Right lobe of liver (tissue), 6 donors: ENCODE measurements at regions not wholly inside any gene's neighbourhood (a gene's known extent, or its start where the extent isn't known, plus 50 kb on each side); places are given as distances from the start of the nearest gene placed in this dataset.
"Not testable (repeated sequence)": the region's sequence is repeated elsewhere in the genome, so short reads cannot be mapped to it uniquely, and the experiment has no call there.

Experiments
- ATAC-seq, 4 donors: fragments of 200-7000 bp; cut with Tn5 transposase; one replicate each; pipeline ENCODE4 v1.9.1; 2020; ENCODE audit warnings: mild to moderate bottlenecking in 4 of 4, moderate library complexity in 4 of 4
- DNase-seq, 3 donors: peaks; one replicate each; pipeline ENCODE4 v3.0.0-alpha.2; 2020
- H3K27ac ChIP-seq, 3 donors: fragments of 200-600 bp; one replicate each; pipeline ENCODE4 v1.8.0; 2022
- H3K27me3 ChIP-seq, 2 donors: fragments of 200-600 bp; one replicate each; pipeline ENCODE4 v1.8.0; 2022
- H3K36me3 ChIP-seq, 4 donors: fragments of 200-600 bp; sonication (generic) in 1 of 4; one replicate each; pipeline versions ENCODE4 v1.5.1 to v1.8.0; 2017 to 2022; ENCODE audit warnings: control low read depth in 1 of 4
- H3K4me1 ChIP-seq, 4 donors: fragments of 200-600 bp; sonication (generic) in 1 of 4; one replicate each; pipeline versions ENCODE4 v1.5.1 to v1.8.0; 2017 to 2022; ENCODE audit warnings: control low read depth in 1 of 4
- H3K4me3 ChIP-seq, 3 donors: fragments of 200-600 bp; one replicate each; pipeline ENCODE4 v1.8.0; 2022
- H3K9me3 ChIP-seq, 4 donors: fragments of 200-600 bp; sonication (generic) in 1 of 4; one replicate each; pipeline versions ENCODE4 v1.5.1 to v1.8.0; 2017 to 2022; ENCODE audit warnings: control low read depth in 1 of 4
- POLR2A ChIP-seq: fragments of 450-650 bp; IDR thresholded peaks from one replicate; pipeline ENCODE4 v1.6.1; 2017; ENCODE audit warnings: antibody characterized with exemption, mild to moderate bottlenecking
- WGBS: methylation state at CpG from one replicate; pipeline ENCODE4 v1.1.6; 2018; ENCODE audit warnings: low coverage, low lambda C conversion rate; ENCODE audit not compliant: insufficient coverage; ENCODE audit errors: missing lambda C conversion rate; 5-methylcytosine and 5-hydroxymethylcytosine counted together
- intact Hi-C, 2 donors: fragments of 100-400 bp; cut with DNase I; formaldehyde crosslinking; loops; one replicate each; pipeline versions ENCODE4 v1.11.2 to v1.14.1; 2022
- TF ChIP-seq, protein P1 (sequence below), 4 donors: fragments of 200-600 bp in 3 of 4; fragments of 450-650 bp in 1 of 4; IDR thresholded peaks; one replicate each; pipeline versions ENCODE4 v1.5.1 to v1.8.0; 2016 to 2022; ENCODE audit warnings: antibody characterized with exemption in 4 of 4, mild to moderate bottlenecking in 2 of 4
- donor health status: DM: no; HTN: yes; CAD: no.
- donor health status: DM: no; HTN: no; CAD: no.
- donor health status: DM: no; HTN: no; CAD: no.
- donor health status: DM: no; HTN: yes; CAD: no.
- donor health status: DM: no; HTN: yes; CAD: no.

DNA sequence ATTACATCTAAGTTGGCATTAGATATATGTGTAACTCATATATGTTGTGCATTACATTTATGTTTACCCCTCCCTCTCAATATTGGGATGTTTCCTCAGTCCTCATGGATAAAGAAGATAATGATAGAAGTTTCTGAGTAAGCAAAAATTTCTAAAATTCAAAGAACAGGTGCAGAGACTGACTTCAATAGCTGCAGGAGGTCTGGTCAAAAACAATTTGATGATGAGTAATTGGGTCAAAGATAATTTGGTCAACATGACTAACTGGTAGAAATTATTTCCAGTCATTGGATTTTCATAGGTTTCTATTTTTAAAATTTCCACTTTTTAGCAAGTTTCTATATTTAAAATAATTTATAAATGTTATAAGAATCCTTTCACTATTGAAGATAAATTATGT lies 1130.9 kb upstream of the SLC39A10 start:
- ATAC-seq: no peak
- Histone ChIP-seq H3K27me3 (no peaks in the 10 kb centered on the region), H3K9me3 (no peaks in the 10 kb centered on the region), H3K4me3 (no peak overlapping the region), H3K27ac (no peak overlapping the region), H3K4me1 (no peaks in the 10 kb centered on the region), H3K36me3 (no peaks in the 10 kb centered on the region)
- intact Hi-C loops: no loop called here
- no peak for TF ChIP-seq POLR2A
- TF ChIP-seq, protein P1, sequence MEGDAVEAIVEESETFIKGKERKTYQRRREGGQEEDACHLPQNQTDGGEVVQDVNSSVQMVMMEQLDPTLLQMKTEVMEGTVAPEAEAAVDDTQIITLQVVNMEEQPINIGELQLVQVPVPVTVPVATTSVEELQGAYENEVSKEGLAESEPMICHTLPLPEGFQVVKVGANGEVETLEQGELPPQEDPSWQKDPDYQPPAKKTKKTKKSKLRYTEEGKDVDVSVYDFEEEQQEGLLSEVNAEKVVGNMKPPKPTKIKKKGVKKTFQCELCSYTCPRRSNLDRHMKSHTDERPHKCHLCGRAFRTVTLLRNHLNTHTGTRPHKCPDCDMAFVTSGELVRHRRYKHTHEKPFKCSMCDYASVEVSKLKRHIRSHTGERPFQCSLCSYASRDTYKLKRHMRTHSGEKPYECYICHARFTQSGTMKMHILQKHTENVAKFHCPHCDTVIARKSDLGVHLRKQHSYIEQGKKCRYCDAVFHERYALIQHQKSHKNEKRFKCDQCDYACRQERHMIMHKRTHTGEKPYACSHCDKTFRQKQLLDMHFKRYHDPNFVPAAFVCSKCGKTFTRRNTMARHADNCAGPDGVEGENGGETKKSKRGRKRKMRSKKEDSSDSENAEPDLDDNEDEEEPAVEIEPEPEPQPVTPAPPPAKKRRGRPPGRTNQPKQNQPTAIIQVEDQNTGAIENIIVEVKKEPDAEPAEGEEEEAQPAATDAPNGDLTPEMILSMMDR (IDR thresholded peaks at IDR 0.05): no peak
- no peak for DNase-seq

GRCh38 chr2:194514281-194514680 lies 1142.7 kb upstream of the SLC39A10 start:
- intact Hi-C loops: no loop called here
- 36% methylated on average over 2 of the region's 2 CpGs for WGBS
- no peak overlapping the region for H3K4me3 ChIP-seq
- TF ChIP-seq, protein P1 (IDR thresholded peaks at IDR 0.05): no peak
- TF ChIP-seq POLR2A: no peak
- H3K9me3 ChIP-seq: no peaks in the 10 kb centered on the region
- ATAC-seq (no peak), DNase-seq (no peak)
- no peaks in the 10 kb centered on the region for H3K36me3 ChIP-seq
- no peak overlapping the region for H3K27ac ChIP-seq
- no peaks in the 10 kb centered on the region for H3K27me3 ChIP-seq
- no peaks in the 10 kb centered on the region for H3K4me1 ChIP-seq

DNA sequence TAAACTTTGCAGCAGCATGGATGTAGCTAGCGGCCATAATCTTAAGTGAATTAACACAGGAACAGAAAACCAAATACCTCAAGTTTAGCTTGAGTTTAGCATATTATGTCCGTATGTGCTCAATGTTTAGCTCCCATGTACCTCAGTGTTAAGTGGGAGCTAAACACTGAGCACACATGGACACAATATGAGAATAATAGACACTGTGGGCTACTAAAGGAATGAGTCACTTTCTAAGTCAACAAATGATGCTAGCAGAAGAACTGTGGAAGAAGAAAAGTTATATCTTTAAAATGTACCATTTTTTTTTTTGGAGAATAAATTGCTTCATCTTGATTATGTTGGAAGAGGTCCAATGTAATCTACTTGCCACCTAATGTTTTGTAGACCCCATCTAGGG lies 1146.0 kb upstream of the SLC39A10 start:
- H3K27ac ChIP-seq, ATAC-seq, H3K27me3 ChIP-seq, H3K4me3 ChIP-seq, intact Hi-C loops, DNase-seq, H3K9me3 ChIP-seq, H3K4me1 ChIP-seq, H3K36me3 ChIP-seq: not testable (repeated sequence)
- WGBS: 63% methylated on average over 2 of the region's 2 CpGs

DNA sequence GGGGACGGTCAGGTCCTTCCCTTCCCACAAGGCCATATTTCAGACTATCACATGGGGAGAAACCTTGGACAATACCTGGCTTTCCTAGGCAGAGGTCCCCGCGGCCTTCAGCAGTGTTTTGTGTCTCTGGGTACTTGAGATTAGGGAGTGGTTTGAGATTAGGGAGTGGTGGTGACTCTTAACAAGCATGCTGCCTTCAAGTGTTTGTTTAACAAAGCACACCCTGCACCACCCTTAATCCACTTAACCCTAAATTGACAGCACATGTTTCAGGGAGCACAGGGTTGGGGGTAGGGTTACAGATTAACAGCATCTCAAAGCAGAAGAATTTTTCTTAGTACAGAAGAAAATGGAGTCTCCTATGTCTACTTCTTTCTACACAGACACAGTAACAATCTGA lies 1152.2 kb upstream of the SLC39A10 start:
- H3K27me3 ChIP-seq, H3K36me3 ChIP-seq, DNase-seq, H3K4me1 ChIP-seq, ATAC-seq, H3K4me3 ChIP-seq, H3K9me3 ChIP-seq, intact Hi-C loops, H3K27ac ChIP-seq: not testable (repeated sequence)
- WGBS: 0% methylated on average over 2 of the region's 3 CpGs

GRCh38 chr2:194495046-194495445 lies 1162.0 kb upstream of the SLC39A10 start:
- intact Hi-C loops: no loop called here
- DNase-seq: no peak
- H3K27ac ChIP-seq: no peak overlapping the region

DNA sequence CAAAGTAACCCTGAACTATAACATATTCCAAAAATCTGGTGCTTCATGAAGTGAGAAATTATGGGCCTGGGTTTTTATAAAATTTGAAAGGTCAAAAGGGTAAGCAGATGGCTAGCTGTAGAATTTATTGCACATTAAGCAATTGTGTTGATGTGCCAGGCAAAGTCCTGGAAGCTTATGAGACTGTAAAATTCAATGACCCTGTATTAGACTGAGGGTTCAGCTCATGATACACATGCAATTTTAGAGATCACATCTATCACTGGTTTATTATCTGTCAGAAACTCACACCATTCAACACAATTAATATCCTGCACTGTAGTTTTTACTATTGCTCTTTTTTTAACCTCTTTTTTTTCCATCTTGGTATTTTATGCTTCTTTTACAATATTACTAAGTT lies 1162.6 kb upstream of the SLC39A10 start:
- Histone ChIP-seq H3K27ac (no peak overlapping the region), H3K27me3 (no peaks in the 10 kb centered on the region), H3K36me3 (no peaks in the 10 kb centered on the region), H3K9me3 (no peaks in the 10 kb centered on the region), H3K4me3 (no peak overlapping the region), H3K4me1 (no peaks in the 10 kb centered on the region)
- intact Hi-C loops: no loop called here
- no peak for ATAC-seq
- DNase-seq: no peak
- no peak for TF ChIP-seq POLR2A
- TF ChIP-seq, protein P1 (IDR thresholded peaks at IDR 0.05): no peak

More at GRCh38 chr2:194495046-194495445, 1162.0 kb upstream of the SLC39A10 start:
- no peak for TF ChIP-seq POLR2A
- TF ChIP-seq, protein P1 (IDR thresholded peaks at IDR 0.05): no peak
- no peaks in the 10 kb centered on the region for H3K9me3 ChIP-seq
- no peak overlapping the region for H3K4me3 ChIP-seq
- no peaks in the 10 kb centered on the region for H3K36me3 ChIP-seq
- no peaks in the 10 kb centered on the region for H3K27me3 ChIP-seq
- no peak for ATAC-seq
- H3K4me1 ChIP-seq: no peaks in the 10 kb centered on the region
